DOHH2 (cell line): ENCODE measurements at regions not wholly inside any gene's neighbourhood (a gene's known extent, or its start where the extent isn't known, plus 50 kb on each side); places are given as distances from the start of the nearest gene placed in this dataset.

Experiments
- CTCF ChIP-seq: fragments of 200-600 bp; sonication (generic); IDR thresholded peaks from one replicate; pipeline ENCODE4 v1.5.1; 2014; ENCODE audit warnings: antibody characterized with exemption, mild to moderate bottlenecking, low read depth, low read length; ENCODE audit not compliant: poor library complexity, severe bottlenecking
- EZH2phosphoT487 ChIP-seq: fragments of 200-600 bp; sonication (generic); IDR thresholded peaks from 2 replicates; pipeline ENCODE4 v1.6.1; 2017; ENCODE audit warnings: borderline replicate concordance, mild to moderate bottlenecking, antibody characterized with exemption, low read length, moderate library complexity, mixed read lengths

- TF ChIP-seq CTCF, result no peak
- no peak for TF ChIP-seq EZH2phosphoT487
These were observed 89.1 kb upstream of the ZNF827 start for GRCh38 chr4:146027761-146028160.
